ENCODE measurements at regions not wholly inside any gene's neighbourhood (a gene's known extent, or its start where the extent isn't known, plus 50 kb on each side); places are given as distances from the start of the nearest gene placed in this dataset.

GRCh38 chr3:148229107-148229506 lies 468.6 kb upstream of the AGTR1 start:
- H3K27ac ChIP-seq, result no peak overlapping the region
- H3K4me2 ChIP-seq (ENCODE audit: low read length), result no peak overlapping the region
- no peak overlapping the region for H2AFZ ChIP-seq
- no peaks in the 10 kb centered on the region for H3K36me3 ChIP-seq (ENCODE audit: control insufficient read depth, insufficient read depth, low read length)
- H3K4me3 ChIP-seq (ENCODE audit: low read depth, low read length), result no peak overlapping the region
- H3K9me3 ChIP-seq (ENCODE audit: control insufficient read depth, low read length), result no peaks in the 10 kb centered on the region
- no peak overlapping the region for H3K9ac ChIP-seq
- no peaks in the 10 kb centered on the region for H3K27me3 ChIP-seq (ENCODE audit: control insufficient read depth, insufficient read depth, low read length)
- no peak for TF ChIP-seq CTCF (IDR thresholded peaks at IDR 0.05)
- H3K79me2 ChIP-seq, result no peaks in the 10 kb centered on the region
- no peaks in the 10 kb centered on the region for H3K4me1 ChIP-seq

GRCh38 chr3:148230473-148230872 lies 467.2 kb upstream of the AGTR1 start:
- no peak overlapping the region for H3K4me2 ChIP-seq (ENCODE audit: low read length)

DNA sequence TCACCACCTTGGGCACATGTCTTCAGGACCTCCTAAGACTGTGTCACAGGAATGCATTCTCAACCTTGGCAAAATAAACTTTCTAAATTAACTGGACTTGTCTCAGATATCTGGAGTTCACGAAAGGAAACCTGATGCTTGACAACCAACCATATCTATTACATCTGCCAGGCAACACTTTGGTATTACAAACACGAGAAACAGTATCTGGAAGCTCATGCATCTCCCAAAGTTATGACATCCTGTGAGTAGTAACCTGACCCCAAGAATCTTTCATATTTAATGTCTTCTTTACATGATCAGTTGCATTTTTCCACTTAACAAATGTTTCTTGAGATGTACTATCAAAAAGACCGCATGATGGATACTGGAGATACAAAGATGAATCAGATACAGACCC lies 465.3 kb upstream of the AGTR1 start:
- H3K27me3 ChIP-seq (ENCODE audit: control insufficient read depth, insufficient read depth, low read length), result no peaks in the 10 kb centered on the region
- no peak for TF ChIP-seq CTCF (IDR thresholded peaks at IDR 0.05)

More at GRCh38 chr3:148230473-148230872, 467.2 kb upstream of the AGTR1 start:
- H3K4me3 ChIP-seq (ENCODE audit: low read depth, low read length), result no peak overlapping the region
- no peak overlapping the region for H3K27ac ChIP-seq
- H2AFZ ChIP-seq, result no peak overlapping the region
- H3K36me3 ChIP-seq (ENCODE audit: control insufficient read depth, insufficient read depth, low read length), result no peaks in the 10 kb centered on the region
- no peaks in the 10 kb centered on the region for H3K79me2 ChIP-seq
- H3K27me3 ChIP-seq (ENCODE audit: control insufficient read depth, insufficient read depth, low read length), result no peaks in the 10 kb centered on the region
- no peaks in the 10 kb centered on the region for H3K9me3 ChIP-seq (ENCODE audit: control insufficient read depth, low read length)
- H3K9ac ChIP-seq, result no peak overlapping the region
- TF ChIP-seq CTCF (IDR thresholded peaks at IDR 0.05), result no peak
- no peaks in the 10 kb centered on the region for H3K4me1 ChIP-seq

DNA sequence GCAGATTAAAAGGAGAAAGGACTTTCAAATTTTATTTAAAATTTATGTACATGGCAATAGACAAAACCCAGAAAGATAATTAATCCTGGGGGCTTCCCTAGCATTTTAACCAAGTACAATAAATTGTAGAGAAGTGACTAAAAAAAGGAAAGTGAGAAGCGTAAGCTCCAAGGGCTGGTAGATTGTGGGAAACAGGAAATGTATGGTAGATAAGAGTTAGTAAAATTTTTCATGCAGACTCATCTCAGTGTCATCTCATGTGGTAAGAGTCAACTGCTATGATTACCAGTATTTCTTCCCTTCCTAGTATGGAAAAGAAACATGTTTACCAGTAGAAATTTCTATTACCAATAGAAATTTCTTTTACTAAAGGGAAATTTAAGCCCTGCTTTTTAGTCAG lies 464.3 kb upstream of the AGTR1 start:
- H3K4me2 ChIP-seq (ENCODE audit: low read length), result no peak overlapping the region
- TF ChIP-seq CTCF (IDR thresholded peaks at IDR 0.05), result no peak

More for the DNA sequence above, 465.3 kb upstream of the AGTR1 start:
- H3K36me3 ChIP-seq (ENCODE audit: control insufficient read depth, insufficient read depth, low read length), result no peaks in the 10 kb centered on the region
- H3K27ac ChIP-seq, result no peak overlapping the region
- H3K9ac ChIP-seq, result no peak overlapping the region
- no peaks in the 10 kb centered on the region for H3K79me2 ChIP-seq
- H3K9me3 ChIP-seq (ENCODE audit: control insufficient read depth, low read length), result no peaks in the 10 kb centered on the region
- no peak overlapping the region for H2AFZ ChIP-seq
- H3K4me3 ChIP-seq (ENCODE audit: low read depth, low read length), result no peak overlapping the region
- H3K4me1 ChIP-seq, result no peaks in the 10 kb centered on the region
- H3K4me2 ChIP-seq (ENCODE audit: low read length), result no peak overlapping the region

GRCh38 chr3:148234536-148234935 lies 463.2 kb upstream of the AGTR1 start:
- Histone ChIP-seq H3K9ac (no peak overlapping the region), H3K36me3 (ENCODE audit: control insufficient read depth, insufficient read depth, low read length) (no peaks in the 10 kb centered on the region), H3K4me2 (ENCODE audit: low read length) (no peak overlapping the region), H3K4me1 (no peaks in the 10 kb centered on the region), H3K79me2 (no peaks in the 10 kb centered on the region), H3K4me3 (ENCODE audit: low read depth, low read length) (no peak overlapping the region), H3K27ac (no peak overlapping the region), H3K27me3 (ENCODE audit: control insufficient read depth, insufficient read depth, low read length) (no peaks in the 10 kb centered on the region), H2AFZ (no peak overlapping the region), H3K9me3 (ENCODE audit: control insufficient read depth, low read length) (no peaks in the 10 kb centered on the region)
- no peak for TF ChIP-seq CTCF (IDR thresholded peaks at IDR 0.05)

More for the DNA sequence above, 464.3 kb upstream of the AGTR1 start:
- Histone ChIP-seq H3K27me3 (ENCODE audit: control insufficient read depth, insufficient read depth, low read length) (no peaks in the 10 kb centered on the region), H3K4me1 (no peaks in the 10 kb centered on the region), H3K9me3 (ENCODE audit: control insufficient read depth, low read length) (no peaks in the 10 kb centered on the region), H3K4me3 (ENCODE audit: low read depth, low read length) (no peak overlapping the region), H3K79me2 (no peaks in the 10 kb centered on the region), H3K27ac (no peak overlapping the region), H2AFZ (no peak overlapping the region), H3K9ac (no peak overlapping the region), H3K36me3 (ENCODE audit: control insufficient read depth, insufficient read depth, low read length) (no peaks in the 10 kb centered on the region)

All from parathyroid adenoma (tissue), 2 donors.